H1 (cell line): ENCODE measurements at regions not wholly inside any gene's neighbourhood (a gene's known extent, or its start where the extent isn't known, plus 50 kb on each side); places are given as distances from the start of the nearest gene placed in this dataset.

ENCODE experiments used
- CTCF ChIA-PET: fragments of 300-600 bp; sonication (Branson Sonifier 250); formaldehyde crosslinking; loops from one replicate; lab custom pipeline; 2021; ENCODE audit not compliant: partially characterized antibody; lab: Charles Lee
- POLR2A ChIA-PET: fragments of 300-600 bp; sonication (Branson Sonifier 250); formaldehyde crosslinking; loops from one replicate; lab custom pipeline; 2021; ENCODE audit warnings: inconsistent platforms; ENCODE audit not compliant: partially characterized antibody; lab: Charles Lee
- DNase-seq, 2 experiments: peaks; one replicate each; pipeline versions ENCODE4 v3.0.0 to v3.0.0-alpha.2; 2010 to 2022; ENCODE audit warnings: low spot score in 2 of 2, low read depth in 1 of 2, mixed read lengths in 1 of 2
- FAIRE-seq: peaks from 2 replicates; lab custom pipeline; 2011; peaks lifted over from hg19 to GRCh38; lab: Jason Lieb, UNC
- H2AFZ ChIP-seq: 2 replicates; pipeline ENCODE4 v1.8.1; 2012; ENCODE audit warnings: low read length, inconsistent platforms
- H2AK5ac ChIP-seq: 2 replicates; pipeline ENCODE4 v1.6.1; 2013; ENCODE audit warnings: low read depth, low read length
- H2BK120ac ChIP-seq: replicated peaks from 2 replicates; pipeline ENCODE3; 2013; ENCODE audit warnings: low read depth, low read length, inconsistent platforms
- H2BK12ac ChIP-seq: 2 replicates; pipeline ENCODE4 v1.6.1; 2013; ENCODE audit warnings: low read depth, low read length
- H2BK15ac ChIP-seq: 2 replicates; pipeline ENCODE4 v1.6.1; 2013; ENCODE audit warnings: low read length
- H2BK20ac ChIP-seq: 2 replicates; pipeline ENCODE4 v1.6.1; 2013; ENCODE audit warnings: low read length
- H2BK5ac ChIP-seq: 2 replicates; pipeline ENCODE4 v1.6.1; 2013; ENCODE audit warnings: low read depth, low read length
- H3K14ac ChIP-seq: 2 replicates; pipeline ENCODE4 v1.6.1; 2013; ENCODE audit warnings: inconsistent platforms; ENCODE audit not compliant: insufficient read length
- H3K18ac ChIP-seq: 2 replicates; pipeline ENCODE4 v1.6.1; 2013; ENCODE audit warnings: low read length; ENCODE audit errors: extremely low read depth
- H3K23ac ChIP-seq: 2 replicates; pipeline ENCODE4 v1.6.1; 2013; ENCODE audit warnings: inconsistent platforms; ENCODE audit not compliant: insufficient read length
- H3K23me2 ChIP-seq: 2 replicates; pipeline ENCODE4 v1.6.1; 2013; ENCODE audit warnings: low read depth, low read length
- H3K27ac ChIP-seq: 2 replicates; pipeline ENCODE4 v1.6.1; 2011; ENCODE audit warnings: low read depth, low read length, inconsistent platforms
- H3K27me3 ChIP-seq, 4 experiments: replicated peaks in 1 of 4; 1 replicate in 1 of 4; 2 replicates in 3 of 4; pipeline versions ENCODE4 v1.6.1 to v1.8.1; 2011 to 2013; ENCODE audit warnings: low read length in 3 of 4, mild to moderate bottlenecking in 3 of 4, inconsistent platforms in 2 of 4, mixed read lengths in 2 of 4, moderate library complexity in 1 of 4; ENCODE audit not compliant: control insufficient read depth in 3 of 4, insufficient read depth in 3 of 4; ENCODE audit errors: extremely low read depth in 1 of 4
- H3K36me3 ChIP-seq, 4 experiments: 2 replicates each; pipeline versions ENCODE4 v1.6.1 to v1.8.1; 2011 to 2013; ENCODE audit warnings: mild to moderate bottlenecking in 4 of 4, low read length in 3 of 4, moderate library complexity in 2 of 4, control low read depth in 1 of 4, inconsistent platforms in 1 of 4; ENCODE audit not compliant: insufficient read depth in 4 of 4, control insufficient read depth in 2 of 4
- H3K4ac ChIP-seq: replicated peaks from 2 replicates; pipeline ENCODE3; 2013; ENCODE audit warnings: low read length, low read depth, mixed read lengths, inconsistent platforms; ENCODE audit not compliant: insufficient read length
- H3K4me1 ChIP-seq, 4 experiments: replicated peaks in 1 of 4; 1 replicate in 1 of 4; 2 replicates in 3 of 4; pipeline versions ENCODE4 v1.6.1 to v1.8.1; 2011 to 2013; ENCODE audit warnings: low read length in 3 of 4, inconsistent platforms in 2 of 4, mixed read lengths in 1 of 4; ENCODE audit not compliant: insufficient read depth in 4 of 4, control insufficient read depth in 3 of 4
- H3K4me2 ChIP-seq, 2 experiments: 2 replicates each; pipeline versions ENCODE4 v1.6.1 to v1.8.1; 2011 to 2013; ENCODE audit warnings: low read depth in 2 of 2, low read length in 2 of 2, control low read depth in 1 of 2, inconsistent platforms in 1 of 2, mild to moderate bottlenecking in 1 of 2; ENCODE audit not compliant: insufficient read depth in 1 of 2
- H3K4me3 ChIP-seq, 4 experiments: fragments of 200-600, 300-600 bp in 1 of 4; sonication (generic), shearing (Covaris generic), sonication (Bioruptor Twin) in 1 of 4; 2 replicates each; pipeline versions ENCODE4 v1.5.1 to v1.8.1; 2011 to 2016; ENCODE audit warnings: low read length in 4 of 4, low read depth in 3 of 4, control low read depth in 2 of 4, inconsistent platforms in 2 of 4, mild to moderate bottlenecking in 2 of 4, mixed read lengths in 1 of 4, moderate library complexity in 1 of 4; ENCODE audit not compliant: insufficient read depth in 2 of 4; ENCODE audit errors: extremely low read depth in 1 of 4
- H3K56ac ChIP-seq: replicated peaks from 2 replicates; pipeline ENCODE3; 2013; ENCODE audit warnings: low read depth, mild to moderate bottlenecking, mixed read lengths, low read length, inconsistent platforms; ENCODE audit not compliant: insufficient read length
- H3K79me1 ChIP-seq: 2 replicates; pipeline ENCODE4 v1.6.1; 2013; ENCODE audit warnings: low read depth, low read length, control low read depth
- H3K79me2 ChIP-seq, 2 experiments: 2 replicates each; pipeline versions ENCODE4 v1.6.1 to v1.8.1; 2012 to 2013; ENCODE audit warnings: low read length in 2 of 2, mild to moderate bottlenecking in 2 of 2, inconsistent platforms in 1 of 2; ENCODE audit not compliant: insufficient read depth in 2 of 2, control insufficient read depth in 1 of 2
- H3K9ac ChIP-seq, 4 experiments: replicated peaks in 1 of 4; 1 replicate in 1 of 4; 2 replicates in 3 of 4; pipeline versions ENCODE4 v1.6.1 to v1.8.1; 2011 to 2013; ENCODE audit warnings: low read depth in 3 of 4, low read length in 3 of 4, control low read depth in 2 of 4, mild to moderate bottlenecking in 2 of 4, moderate library complexity in 2 of 4, inconsistent platforms in 1 of 4; ENCODE audit errors: extremely low read depth in 1 of 4
- H3K9me3 ChIP-seq, 2 experiments: 2 replicates each; pipeline versions ENCODE4 v1.6.1 to v1.8.1; 2012 to 2013; ENCODE audit warnings: mild to moderate bottlenecking in 2 of 2, moderate library complexity in 2 of 2, control low read depth in 1 of 2, inconsistent platforms in 1 of 2, low read depth in 1 of 2, low read length in 1 of 2, mixed read lengths in 1 of 2; ENCODE audit not compliant: insufficient read depth in 2 of 2
- H4K20me1 ChIP-seq, 2 experiments: replicated peaks in 1 of 2; 2 replicates each; pipeline versions ENCODE3 to v1.8.1; 2011 to 2013; ENCODE audit warnings: inconsistent platforms in 2 of 2, low read length in 2 of 2, mild to moderate bottlenecking in 1 of 2; ENCODE audit not compliant: insufficient read depth in 2 of 2, control insufficient read depth in 1 of 2
- H4K5ac ChIP-seq: 2 replicates; pipeline ENCODE4 v1.6.1; 2013; ENCODE audit warnings: low read length, low read depth, mixed read lengths, inconsistent platforms; ENCODE audit not compliant: insufficient read length
- H4K8ac ChIP-seq: 2 replicates; pipeline ENCODE4 v1.8.0; 2013; ENCODE audit warnings: mild to moderate bottlenecking, moderate library complexity, low read length, inconsistent platforms; ENCODE audit not compliant: insufficient read depth; ENCODE audit errors: extremely low read depth
- H4K91ac ChIP-seq: replicated peaks from 2 replicates; pipeline ENCODE3; 2013; ENCODE audit warnings: low read length, mixed read lengths, inconsistent platforms; ENCODE audit not compliant: insufficient read length
- BCL11A ChIP-seq, 2 experiments: IDR thresholded peaks; one replicate each; pipeline ENCODE4 v1.6.1; 2011; ENCODE audit warnings: low read depth in 2 of 2, low read length in 2 of 2, mild to moderate bottlenecking in 2 of 2
- KDM4A ChIP-seq: IDR thresholded peaks from one replicate; pipeline ENCODE4 v1.7.1; 2012; ENCODE audit warnings: low read depth, mild to moderate bottlenecking, moderate library complexity, low read length, inconsistent platforms; ENCODE audit not compliant: severe bottlenecking
- RAD21 ChIP-seq, 2 experiments: IDR thresholded peaks in 1 of 2; conservative IDR thresholded peaks in 1 of 2; 2 replicates each; pipeline ENCODE4 v1.6.1; 2011; ENCODE audit warnings: low read depth in 2 of 2, low read length in 2 of 2, improper control_type of control experiment in 1 of 2, inconsistent platforms in 1 of 2, mild to moderate bottlenecking in 1 of 2, moderate library complexity in 1 of 2
- RXRA ChIP-seq: IDR thresholded peaks from 2 replicates; pipeline ENCODE4 v1.6.1; 2011; ENCODE audit warnings: low read depth, mild to moderate bottlenecking, low read length, moderate library complexity; ENCODE audit not compliant: insufficient read depth
- SAP30 ChIP-seq: fragments of 300-600 bp; sonication (generic); IDR thresholded peaks from 2 replicates; pipeline ENCODE4 v1.7.1; 2012; ENCODE audit warnings: low read length, moderate library complexity, mild to moderate bottlenecking, inconsistent platforms; ENCODE audit not compliant: insufficient read depth, insufficient replicate concordance
- SP2 ChIP-seq: IDR thresholded peaks from 2 replicates; pipeline ENCODE4 v1.6.1; 2012; ENCODE audit warnings: mild to moderate bottlenecking, low read length, inconsistent platforms
- WGBS, 2 experiments: shearing (Covaris generic) in 1 of 2; methylation state at CpG; one replicate each; pipeline versions ENCODE4 v1.1.6 to v1.1.7; 2013 to 2015; ENCODE audit warnings: low lambda C conversion rate in 2 of 2, mixed read lengths in 2 of 2, inconsistent platforms in 1 of 2, low coverage in 1 of 2, missing lambda C conversion rate in 1 of 2; ENCODE audit not compliant: insufficient replicate concordance in 2 of 2, insufficient coverage in 1 of 2, insufficient read length in 1 of 2; ENCODE audit errors: extremely low coverage in 1 of 2, missing lambda C conversion rate in 1 of 2; 5-methylcytosine and 5-hydroxymethylcytosine counted together
- TF ChIP-seq, protein P1 (sequence below): IDR thresholded peaks from 2 replicates; pipeline ENCODE4 v1.6.1; 2012; ENCODE audit warnings: low read length, inconsistent platforms
- TF ChIP-seq, protein P2 (sequence below), 3 experiments: IDR thresholded peaks; 1 replicate in 2 of 3; 2 replicates in 1 of 3; pipeline versions ENCODE4 v1.5.1 to v1.6.1; 2011; ENCODE audit warnings: low read length in 3 of 3, mild to moderate bottlenecking in 3 of 3, inconsistent platforms in 2 of 3, low read depth in 1 of 3, moderate library complexity in 1 of 3; ENCODE audit not compliant: insufficient read depth in 1 of 3; ENCODE audit errors: control extremely low read depth in 1 of 3
- TF ChIP-seq, protein P3 (sequence below): IDR thresholded peaks from 2 replicates; pipeline ENCODE4 v1.6.1; 2012; ENCODE audit warnings: inconsistent platforms

DNA sequence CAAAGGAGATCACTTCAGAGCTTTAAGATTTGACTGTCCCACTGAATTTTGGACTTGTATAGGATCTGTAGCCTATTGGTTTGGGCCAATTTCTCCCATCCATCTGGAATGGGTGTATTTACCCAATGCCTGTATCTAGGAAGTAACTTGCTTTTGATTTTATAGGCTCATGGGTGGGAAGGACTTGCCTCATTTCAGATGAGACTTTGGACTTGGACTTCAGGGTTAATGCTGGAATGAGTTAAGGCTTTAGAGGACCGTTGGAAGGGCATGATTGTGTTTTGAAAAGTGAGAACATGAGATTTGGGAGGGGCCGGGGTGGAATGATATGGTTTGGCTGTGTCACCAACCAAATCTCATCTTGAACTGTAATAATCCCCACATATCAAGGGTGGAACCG, 73.8 kb downstream of the ZNF518B start:
- no peak for DNase-seq
- Histone ChIP-seq H3K79me2 (no peaks in the 10 kb centered on the region), H3K79me1 (no peaks in the 10 kb centered on the region), H2BK5ac (no peak overlapping the region), H4K5ac (no peak overlapping the region), H3K18ac (no peak overlapping the region), H4K20me1 (no peaks in the 10 kb centered on the region), H3K9me3 (no peaks in the 10 kb centered on the region), H2BK120ac (no peak overlapping the region), H3K4me3 (no peak overlapping the region), H3K14ac (no peak overlapping the region), H2BK15ac (no peak overlapping the region), H3K23me2 (no peaks in the 10 kb centered on the region), H2BK20ac (no peak overlapping the region), H3K56ac (no peak overlapping the region), H3K4ac (no peak overlapping the region), H2AK5ac (no peak overlapping the region), H3K4me2 (no peak overlapping the region), H3K27ac (no peak overlapping the region), H4K91ac (no peak overlapping the region), H3K4me1 (no peaks in the 10 kb centered on the region; a peak in 1 of 7 replicates), H3K9ac (no peak overlapping the region), H2BK12ac (no peak overlapping the region), H3K27me3 (no peaks in the 10 kb centered on the region; a peak in 1 of 7 replicates), H4K8ac (no peak overlapping the region), H2AFZ (no peak overlapping the region), H3K23ac (no peak overlapping the region), H3K36me3 (no peaks in the 10 kb centered on the region)
- ChIA-PET POLR2A (no interaction called here), CTCF (interaction anchor here (1.3 kb wide), 1 partner anchor 20 kb away, joined by 3 read pairs; no protein-coding TSS in a partner anchor)
- WGBS, 2 experiments: 89% methylated on average over 3 of the region's 3 CpGs; no CpG with 5 or more reads in 1 of the 2 experiments
- FAIRE-seq: no peak
- no peak for TF ChIP-seq KDM4A
- TF ChIP-seq RAD21 (IDR thresholded peaks at IDR 0.05 in 1 of 2, conservative IDR thresholded peaks at IDR 0.05 in 1 of 2; ENCODE audit: low read depth in 2 of 2, low read length in 2 of 2): no peak
- TF ChIP-seq BCL11A (IDR thresholded peaks at IDR 0.05; ENCODE audit: low read depth in 2 of 2, low read length in 2 of 2): no peak
- TF ChIP-seq, protein P1, sequence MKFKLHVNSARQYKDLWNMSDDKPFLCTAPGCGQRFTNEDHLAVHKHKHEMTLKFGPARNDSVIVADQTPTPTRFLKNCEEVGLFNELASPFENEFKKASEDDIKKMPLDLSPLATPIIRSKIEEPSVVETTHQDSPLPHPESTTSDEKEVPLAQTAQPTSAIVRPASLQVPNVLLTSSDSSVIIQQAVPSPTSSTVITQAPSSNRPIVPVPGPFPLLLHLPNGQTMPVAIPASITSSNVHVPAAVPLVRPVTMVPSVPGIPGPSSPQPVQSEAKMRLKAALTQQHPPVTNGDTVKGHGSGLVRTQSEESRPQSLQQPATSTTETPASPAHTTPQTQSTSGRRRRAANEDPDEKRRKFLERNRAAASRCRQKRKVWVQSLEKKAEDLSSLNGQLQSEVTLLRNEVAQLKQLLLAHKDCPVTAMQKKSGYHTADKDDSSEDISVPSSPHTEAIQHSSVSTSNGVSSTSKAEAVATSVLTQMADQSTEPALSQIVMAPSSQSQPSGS: no peak
- no peak for TF ChIP-seq SAP30
- TF ChIP-seq, protein P2, sequence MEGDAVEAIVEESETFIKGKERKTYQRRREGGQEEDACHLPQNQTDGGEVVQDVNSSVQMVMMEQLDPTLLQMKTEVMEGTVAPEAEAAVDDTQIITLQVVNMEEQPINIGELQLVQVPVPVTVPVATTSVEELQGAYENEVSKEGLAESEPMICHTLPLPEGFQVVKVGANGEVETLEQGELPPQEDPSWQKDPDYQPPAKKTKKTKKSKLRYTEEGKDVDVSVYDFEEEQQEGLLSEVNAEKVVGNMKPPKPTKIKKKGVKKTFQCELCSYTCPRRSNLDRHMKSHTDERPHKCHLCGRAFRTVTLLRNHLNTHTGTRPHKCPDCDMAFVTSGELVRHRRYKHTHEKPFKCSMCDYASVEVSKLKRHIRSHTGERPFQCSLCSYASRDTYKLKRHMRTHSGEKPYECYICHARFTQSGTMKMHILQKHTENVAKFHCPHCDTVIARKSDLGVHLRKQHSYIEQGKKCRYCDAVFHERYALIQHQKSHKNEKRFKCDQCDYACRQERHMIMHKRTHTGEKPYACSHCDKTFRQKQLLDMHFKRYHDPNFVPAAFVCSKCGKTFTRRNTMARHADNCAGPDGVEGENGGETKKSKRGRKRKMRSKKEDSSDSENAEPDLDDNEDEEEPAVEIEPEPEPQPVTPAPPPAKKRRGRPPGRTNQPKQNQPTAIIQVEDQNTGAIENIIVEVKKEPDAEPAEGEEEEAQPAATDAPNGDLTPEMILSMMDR (IDR thresholded peaks at IDR 0.05; ENCODE audit: control extremely low read depth in 1 of 3, insufficient read depth in 1 of 3, low read depth in 1 of 3, low read length in 3 of 3): no peak
- TF ChIP-seq, protein P3, sequence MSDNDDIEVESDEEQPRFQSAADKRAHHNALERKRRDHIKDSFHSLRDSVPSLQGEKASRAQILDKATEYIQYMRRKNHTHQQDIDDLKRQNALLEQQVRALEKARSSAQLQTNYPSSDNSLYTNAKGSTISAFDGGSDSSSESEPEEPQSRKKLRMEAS: no peak
- no peak for TF ChIP-seq SP2
- no peak for TF ChIP-seq RXRA
